Neural cell (in vitro differentiated cells): ENCODE measurements at regions not wholly inside any gene's neighbourhood (a gene's known extent, or its start where the extent isn't known, plus 50 kb on each side); places are given as distances from the start of the nearest gene placed in this dataset.

Experiments
- CTCF ChIP-seq: fragments of 450-650 bp; IDR thresholded peaks from 2 replicates; pipeline ENCODE4 v1.5.1; 2014; ENCODE audit warnings: antibody characterized with exemption, mild to moderate bottlenecking, moderate library complexity; ENCODE audit not compliant: poor library complexity, severe bottlenecking
- EP300 ChIP-seq: fragments of 450-650 bp; conservative IDR thresholded peaks from 2 replicates; pipeline ENCODE4 v1.6.1; 2014; ENCODE audit warnings: antibody characterized with exemption, mild to moderate bottlenecking, moderate library complexity; ENCODE audit not compliant: poor library complexity, severe bottlenecking
- EZH2 ChIP-seq: fragments of 200-600, 300-800 bp; shearing (Covaris generic), sonication (generic); IDR thresholded peaks from 2 replicates; pipeline ENCODE4 v1.6.1; 2014; ENCODE audit warnings: antibody characterized with exemption, low read length, borderline replicate concordance, mild to moderate bottlenecking; ENCODE audit not compliant: insufficient read depth, poor library complexity, severe bottlenecking
- MXI1 ChIP-seq: fragments of 450-650 bp; conservative IDR thresholded peaks from 2 replicates; pipeline ENCODE4 v1.6.1; 2014; ENCODE audit warnings: antibody characterized with exemption, mild to moderate bottlenecking; ENCODE audit not compliant: poor library complexity, severe bottlenecking
- POLR2AphosphoS5 ChIP-seq: IDR thresholded peaks from 2 replicates; pipeline ENCODE4 v1.6.1; 2012
- RAD21 ChIP-seq: fragments of 450-650 bp; conservative IDR thresholded peaks from 2 replicates; pipeline ENCODE4 v1.6.1; 2014; ENCODE audit warnings: antibody characterized with exemption, mild to moderate bottlenecking, moderate library complexity
- REST ChIP-seq: IDR thresholded peaks from 2 replicates; pipeline ENCODE4 v1.6.1; 2012; ENCODE audit warnings: borderline replicate concordance
- SMC3 ChIP-seq: fragments of 450-650 bp; conservative IDR thresholded peaks from 2 replicates; pipeline ENCODE4 v1.6.1; 2014; ENCODE audit warnings: antibody characterized with exemption, mild to moderate bottlenecking, moderate library complexity; ENCODE audit not compliant: poor library complexity
- TAF1 ChIP-seq: IDR thresholded peaks from 2 replicates; pipeline ENCODE4 v1.6.1; 2012; ENCODE audit warnings: low read depth

- no peak for TF ChIP-seq EZH2
- no peak for TF ChIP-seq CTCF
- no peak for TF ChIP-seq EP300
- no peak for TF ChIP-seq POLR2AphosphoS5
- no peak for TF ChIP-seq TAF1
- no peak for TF ChIP-seq REST
- no peak for TF ChIP-seq RAD21
- TF ChIP-seq MXI1 = no peak
- no peak for TF ChIP-seq SMC3
Measured at GRCh38 chr9:99721898-99722297, 99.8 kb upstream of the NR4A3 start.
